T1000 (cell line): ENCODE measurements at regions not wholly inside any gene's neighbourhood (a gene's known extent, or its start where the extent isn't known, plus 50 kb on each side); places are given as distances from the start of the nearest gene placed in this dataset.
"Not testable (repeated sequence)": the region's sequence is repeated elsewhere in the genome, so short reads cannot be mapped to it uniquely, and the experiment has no call there.

Source experiments
- DNase-seq: peaks from one replicate; lab custom pipeline; 2025; ENCODE audit warnings: mixed read lengths; lab: John Stamatoyannopoulos, UW

DNA sequence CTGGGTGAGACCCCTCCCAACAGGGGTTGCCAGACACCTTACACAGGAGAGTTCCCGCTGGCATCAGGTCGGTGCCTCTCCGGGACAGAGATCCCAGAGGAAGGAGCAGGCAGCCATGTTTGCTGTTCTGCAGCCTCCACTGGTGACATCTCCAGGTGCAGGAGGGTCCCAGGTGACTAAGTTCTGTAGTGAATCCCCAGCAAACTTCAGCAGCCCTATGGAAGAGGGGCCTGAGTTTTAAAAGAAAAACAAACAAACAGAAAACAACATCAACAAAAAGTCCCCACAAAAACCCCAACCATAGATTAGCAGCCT, 515.1 kb downstream of the FRK start:
- no peak for DNase-seq

DNA sequence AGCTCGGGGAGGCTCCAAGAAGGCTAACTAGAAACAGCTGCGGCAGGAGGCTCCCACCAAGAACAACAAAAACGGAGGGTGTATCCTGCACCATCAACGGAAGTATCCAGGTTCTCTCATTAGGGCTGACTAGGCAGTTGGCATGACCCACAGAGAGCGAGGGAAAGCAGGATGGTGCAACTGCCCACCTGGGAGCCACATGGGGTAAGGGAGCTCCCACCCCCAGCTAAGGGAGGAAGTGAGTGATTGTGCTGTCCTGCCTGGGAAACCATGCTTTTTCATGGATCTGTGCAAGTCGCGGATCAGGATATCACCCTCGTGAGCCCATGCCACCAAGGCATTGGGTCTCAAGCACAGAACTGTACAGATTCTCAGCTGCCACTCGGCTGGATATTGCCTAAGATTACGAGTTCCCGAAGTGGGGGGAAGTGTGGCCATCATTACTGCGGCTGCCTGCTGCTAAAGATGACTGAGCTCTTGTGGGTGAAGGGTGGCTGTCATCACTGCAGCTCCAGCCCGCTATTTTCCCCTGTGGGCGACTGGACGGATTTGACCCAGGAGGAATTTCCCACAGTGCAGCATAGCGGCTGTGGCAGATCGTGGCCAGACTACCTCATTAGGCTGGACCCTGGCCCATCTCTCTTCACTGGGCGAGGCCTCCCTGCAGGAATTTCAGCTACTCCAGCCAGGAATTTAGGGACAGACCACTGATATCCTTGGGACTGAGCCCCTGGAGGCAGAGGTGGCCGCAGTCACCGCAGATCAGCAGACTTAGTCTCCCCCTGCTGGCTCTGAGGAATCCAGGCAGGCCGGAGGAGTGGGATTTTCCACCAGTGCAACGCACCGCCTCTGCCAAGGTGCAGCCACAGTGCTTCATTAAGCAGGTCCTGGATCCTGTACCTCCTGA, 515.7 kb downstream of the FRK start:
- peak; percentile 60 for DNase-seq

DNA sequence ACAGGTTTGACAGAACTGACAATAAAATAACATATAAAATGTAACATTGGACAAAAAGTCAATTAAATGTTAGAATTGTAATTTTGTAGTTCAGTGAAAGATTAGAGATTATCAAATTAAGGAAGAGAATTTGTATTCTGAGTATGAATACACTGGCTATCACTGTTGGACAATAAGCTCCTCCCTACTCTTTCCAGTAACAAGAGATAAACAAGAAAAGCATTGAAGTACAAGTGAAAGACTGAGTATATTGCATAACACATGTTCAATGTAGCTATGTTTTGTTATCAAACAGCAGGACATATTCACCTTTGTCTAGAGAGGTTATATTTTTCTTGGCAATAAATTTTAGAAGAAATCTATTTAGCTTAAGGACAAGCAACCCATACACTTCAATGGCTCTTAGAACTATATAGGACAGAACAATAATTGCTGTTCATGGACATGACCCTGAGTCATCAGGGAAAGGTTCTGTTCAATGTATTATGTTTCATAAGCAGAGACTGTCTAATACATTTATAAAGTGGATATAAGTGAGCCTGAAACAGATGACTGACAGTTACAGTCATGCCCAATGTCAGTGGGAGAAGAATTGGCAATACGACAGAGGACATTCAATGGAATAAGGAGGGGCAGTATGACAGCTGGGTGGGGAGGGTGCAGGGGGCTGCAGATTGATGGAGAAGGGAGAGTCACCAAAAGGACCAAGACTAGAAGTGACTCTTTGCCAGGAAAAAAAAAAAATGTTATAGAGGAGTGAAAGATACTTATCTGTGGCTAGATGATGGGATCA, 520.4 kb downstream of the FRK start:
- DNase-seq, result no peak

DNA sequence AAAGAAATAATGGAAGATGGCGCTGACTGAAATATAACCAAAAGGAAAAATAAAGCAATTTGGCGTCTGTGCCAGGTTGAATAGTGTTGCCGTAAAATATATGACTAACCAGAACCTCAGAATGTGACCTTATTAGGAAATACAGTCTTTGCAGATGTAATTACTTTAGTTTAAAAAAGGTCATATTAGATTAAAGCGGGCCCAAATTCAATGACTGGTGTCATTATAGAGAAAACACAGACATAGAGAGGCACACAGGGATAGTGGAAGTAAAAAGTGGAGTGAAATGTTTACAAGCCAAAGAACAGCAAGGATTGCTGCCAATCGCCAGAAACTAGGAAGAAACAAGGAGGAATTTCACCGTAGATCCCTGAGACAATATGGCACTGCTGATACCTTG, 521.2 kb downstream of the FRK start:
- no peak for DNase-seq

DNA sequence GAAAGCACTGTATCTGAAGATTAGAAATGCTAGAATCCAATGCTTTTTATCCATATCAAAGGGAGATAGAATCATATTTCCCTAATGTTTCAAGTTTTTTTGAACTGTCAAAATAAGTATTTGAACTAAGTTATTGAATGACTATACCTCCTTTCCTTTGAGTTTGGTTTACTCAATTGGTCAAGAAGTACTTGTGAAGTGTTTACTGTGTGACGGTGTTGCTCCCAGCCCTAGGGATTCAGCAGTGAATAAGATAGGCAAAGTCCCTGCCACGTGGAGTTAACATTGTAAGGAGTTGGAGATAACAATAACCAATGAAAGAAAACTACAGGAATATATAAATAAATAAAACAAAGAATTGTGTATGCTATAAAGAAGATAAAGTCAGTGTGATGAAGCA, 535.9 kb downstream of the FRK start:
- DNase-seq, result no peak

DNA sequence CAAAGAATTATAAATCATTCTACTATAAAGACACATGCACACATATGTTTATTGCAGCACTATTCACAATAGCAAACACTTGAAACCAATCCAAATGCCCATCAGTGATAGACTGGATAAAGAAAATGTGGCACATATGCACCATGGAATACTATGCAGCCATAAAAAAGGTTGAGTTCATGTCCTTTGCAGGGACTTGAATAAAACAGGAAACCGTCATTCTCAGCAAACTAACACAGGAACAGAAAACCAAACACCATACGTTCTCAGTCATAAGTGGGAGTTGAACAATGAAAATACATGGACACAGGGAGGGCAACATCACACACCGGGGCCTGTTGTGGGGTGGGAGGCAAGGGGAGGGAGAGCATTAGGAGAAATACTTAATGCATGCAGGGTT, 538.9 kb downstream of the FRK start:
- not testable (repeated sequence) for DNase-seq

DNA sequence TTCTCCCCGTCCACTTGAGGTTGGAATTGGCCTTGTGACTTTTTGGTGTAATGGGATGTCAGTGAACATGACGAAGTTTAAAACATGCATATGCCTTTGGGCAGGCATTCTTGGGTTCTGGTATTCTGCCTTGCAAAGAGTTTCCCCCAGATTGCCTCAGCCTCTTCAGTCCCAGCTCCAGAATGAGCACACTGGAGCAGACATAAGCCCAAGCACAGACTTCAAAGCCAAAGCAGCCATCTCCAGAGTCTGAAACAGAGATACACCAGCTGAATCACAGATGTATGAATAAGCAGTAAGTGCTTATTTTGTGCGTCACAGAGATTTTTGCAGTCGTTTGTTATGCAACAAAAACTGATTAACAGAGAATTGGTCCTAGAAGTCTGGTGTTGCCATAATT, 546.0 kb downstream of the FRK start:
- DNase-seq, result no peak

DNA sequence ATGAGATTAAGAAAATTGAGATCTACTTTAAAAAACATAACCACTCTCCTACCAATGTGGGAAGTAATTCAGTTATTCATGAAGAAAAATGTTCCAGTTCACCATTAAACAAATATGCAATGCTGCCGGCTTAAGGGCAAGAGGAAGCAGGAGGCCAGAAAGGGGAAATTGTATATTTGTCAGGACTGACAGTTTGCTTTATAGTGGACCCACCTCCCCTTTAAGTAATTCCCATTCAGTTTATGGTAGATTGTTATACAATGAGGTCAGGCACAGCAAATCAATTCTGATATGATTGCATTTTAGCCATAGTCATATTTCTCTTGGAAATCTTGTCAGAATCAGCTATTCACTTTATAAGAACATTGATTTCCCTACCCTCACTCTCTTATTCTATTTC, 547.8 kb downstream of the FRK start:
- no peak for DNase-seq

DNA sequence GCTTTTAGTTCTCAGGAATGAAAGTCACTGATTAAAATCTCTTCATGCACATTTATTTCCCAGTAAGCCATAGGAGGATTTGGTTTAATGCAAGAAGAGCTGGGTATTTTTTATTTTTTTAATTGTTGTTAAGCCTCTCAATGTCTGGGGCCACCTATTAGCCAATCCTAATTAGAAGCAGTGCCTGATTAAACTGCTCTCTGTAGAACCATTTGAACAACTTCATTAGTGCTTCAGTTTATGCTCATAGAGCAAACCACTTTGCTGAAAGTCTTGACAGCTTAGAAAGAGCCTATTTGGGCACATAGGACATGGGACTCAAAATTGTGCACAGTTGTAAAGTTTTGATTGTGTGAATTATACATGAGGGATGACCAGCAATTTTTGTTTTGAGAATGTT, 548.9 kb downstream of the FRK start:
- DNase-seq, result no peak

DNA sequence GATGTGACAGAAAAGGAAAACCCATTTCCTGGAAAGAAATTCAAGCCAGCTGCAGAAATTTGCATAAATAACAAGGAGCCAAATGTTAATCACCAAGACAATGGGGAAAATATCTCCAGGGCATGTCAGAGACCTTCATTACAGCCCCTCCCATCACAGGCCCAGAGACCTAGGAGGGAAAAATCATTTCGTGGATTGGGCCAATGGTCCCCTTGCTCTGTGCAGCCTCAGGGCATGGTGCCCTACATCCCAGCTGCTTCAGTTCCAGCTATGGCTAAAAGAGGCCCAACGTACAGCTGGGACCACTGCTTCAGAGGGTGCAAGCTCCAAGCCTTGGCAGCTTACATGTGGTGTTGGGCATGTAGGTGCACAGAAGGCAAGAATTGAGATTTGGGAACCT, 558.3 kb downstream of the FRK start:
- DNase-seq, result not testable (repeated sequence)

DNA sequence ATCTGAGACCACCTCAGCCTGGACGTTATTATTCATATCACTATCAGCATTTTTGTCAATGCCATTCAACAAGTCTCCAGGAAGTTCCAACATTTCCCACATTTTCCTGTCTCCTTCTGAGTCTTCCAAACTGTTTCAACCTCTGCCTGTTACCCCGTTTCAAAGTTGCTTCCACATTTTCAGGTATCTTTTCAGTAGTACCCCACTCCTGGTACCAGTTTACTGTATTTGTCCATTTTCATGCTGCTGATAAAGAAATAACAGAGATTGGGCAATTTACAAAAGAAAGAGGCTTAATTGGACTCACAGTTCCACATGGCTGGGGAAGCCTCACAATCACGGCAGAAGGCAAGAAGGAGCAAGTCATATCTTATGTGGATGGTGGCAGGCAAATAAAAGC, 565.5 kb downstream of the FRK start:
- no peak for DNase-seq

DNA sequence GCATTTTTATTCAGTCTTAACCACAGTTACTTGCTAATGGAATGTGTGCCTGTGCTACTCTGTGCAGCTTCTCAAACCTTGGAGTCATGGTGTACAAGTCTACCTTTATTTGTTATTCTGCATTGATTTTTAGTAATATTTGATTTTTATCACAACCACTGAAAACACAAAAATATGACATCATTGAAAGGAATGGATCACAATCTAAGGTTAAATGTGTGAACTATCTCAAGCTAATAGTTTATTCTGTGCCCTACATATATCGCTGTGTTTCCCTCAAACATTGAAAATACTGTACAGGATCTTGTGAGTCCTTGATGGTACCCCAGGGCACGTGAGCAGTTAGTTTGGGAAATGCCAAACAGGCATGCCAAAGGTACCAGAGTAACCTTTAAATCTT, 573.4 kb downstream of the FRK start:
- no peak for DNase-seq

DNA sequence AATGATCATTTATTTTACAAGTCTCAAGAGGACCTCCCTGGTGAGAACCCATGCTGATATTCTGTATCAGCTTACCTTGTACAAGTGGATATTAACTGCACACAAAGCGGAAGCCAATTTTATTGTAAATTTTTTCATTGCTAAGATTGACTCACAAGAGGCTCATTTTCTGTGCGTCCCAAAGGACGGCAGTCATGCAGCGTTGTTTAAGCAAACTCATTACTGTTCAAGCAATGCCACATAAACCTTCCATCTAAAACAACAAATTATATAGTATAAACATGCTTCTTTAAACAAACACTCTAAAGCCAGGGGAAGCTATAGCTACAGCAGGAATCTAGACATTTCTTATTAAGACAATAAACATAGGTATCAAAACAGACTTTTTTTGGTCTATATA, 575.3 kb downstream of the FRK start:
- no peak for DNase-seq

DNA sequence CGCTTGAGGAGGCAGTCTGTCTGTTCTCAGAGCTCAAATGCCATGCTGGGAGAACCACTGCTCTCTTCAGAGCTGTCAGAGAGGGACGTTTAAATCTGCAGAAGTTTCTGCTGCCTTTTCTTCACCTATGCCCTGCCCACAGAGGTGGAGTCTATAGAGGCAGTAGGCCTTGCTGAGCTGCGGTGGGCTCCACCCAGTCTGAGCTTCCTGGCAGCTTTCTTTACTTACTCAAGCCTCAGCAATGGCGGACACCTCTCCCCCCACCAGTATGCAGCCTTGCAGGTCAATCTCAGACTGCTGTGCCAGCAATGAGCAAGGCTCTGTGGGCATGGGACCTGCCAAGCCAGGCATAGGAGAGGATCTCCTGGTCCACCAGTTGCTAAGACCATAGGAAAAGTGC, 580.1 kb downstream of the FRK start:
- DNase-seq, result not testable (repeated sequence)

DNA sequence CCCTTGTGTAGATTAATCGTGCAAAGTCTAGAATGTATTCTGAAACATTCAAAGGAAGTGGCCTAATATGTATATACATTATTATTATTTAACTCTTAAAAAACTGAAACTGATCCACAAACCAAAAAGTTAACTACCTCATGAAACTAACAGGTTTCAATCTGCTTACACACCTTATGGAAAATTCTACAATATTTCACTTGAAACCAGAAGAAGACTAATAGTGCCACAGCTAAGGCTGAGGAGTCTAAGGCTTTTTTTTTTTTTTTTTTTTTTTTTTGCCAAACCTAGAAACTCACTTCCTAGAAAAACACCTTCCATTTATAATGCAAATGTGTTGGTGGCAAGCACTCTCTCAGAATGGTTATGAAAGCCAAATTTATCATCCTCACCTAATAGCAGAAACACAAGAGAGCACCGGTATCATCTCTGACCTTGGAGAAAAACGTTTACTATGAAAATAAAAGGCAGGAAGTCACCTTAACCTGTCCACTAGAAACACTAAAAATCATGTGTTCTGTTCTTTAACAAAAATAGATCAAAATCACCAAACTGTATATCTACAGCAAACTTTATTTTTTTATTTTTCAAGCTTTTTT, 586.1 kb downstream of the FRK start:
- DNase-seq, result no peak

DNA sequence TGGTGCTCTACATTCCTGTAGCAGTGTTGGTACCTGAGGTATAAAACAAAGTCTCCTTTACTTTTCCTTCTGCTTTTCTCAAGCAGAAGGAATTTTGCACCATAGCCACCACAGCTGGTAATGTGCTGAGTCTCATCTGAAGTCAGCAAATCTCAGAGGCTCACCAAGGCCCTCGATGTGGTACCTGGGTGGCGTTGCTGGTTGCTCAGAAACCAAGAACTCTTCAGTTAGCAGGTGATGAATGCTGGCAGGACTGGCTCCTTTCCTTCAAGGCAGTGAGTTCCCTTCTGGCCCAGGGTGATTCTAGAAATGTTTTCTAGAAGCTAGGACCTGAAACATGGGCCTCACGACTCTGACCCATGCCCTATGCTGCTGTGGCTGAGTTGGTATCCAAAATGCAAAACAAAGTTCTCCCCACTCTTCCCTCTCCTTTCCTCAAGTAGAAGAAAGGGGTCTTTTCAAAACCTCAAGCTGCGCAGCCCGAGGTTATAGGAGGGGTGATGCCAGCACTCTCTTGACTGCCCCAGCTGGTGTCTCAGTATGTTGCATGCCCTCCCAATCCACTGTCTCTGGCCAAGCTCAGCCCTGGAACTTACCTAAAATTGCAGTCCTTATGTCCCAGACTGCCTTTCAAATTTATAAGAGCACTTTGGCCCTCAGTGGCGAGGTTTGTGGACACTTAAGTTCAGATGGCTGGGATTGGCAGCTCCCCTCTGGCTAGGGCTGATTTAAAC, 592.3 kb downstream of the FRK start:
- DNase-seq, result no peak

DNA sequence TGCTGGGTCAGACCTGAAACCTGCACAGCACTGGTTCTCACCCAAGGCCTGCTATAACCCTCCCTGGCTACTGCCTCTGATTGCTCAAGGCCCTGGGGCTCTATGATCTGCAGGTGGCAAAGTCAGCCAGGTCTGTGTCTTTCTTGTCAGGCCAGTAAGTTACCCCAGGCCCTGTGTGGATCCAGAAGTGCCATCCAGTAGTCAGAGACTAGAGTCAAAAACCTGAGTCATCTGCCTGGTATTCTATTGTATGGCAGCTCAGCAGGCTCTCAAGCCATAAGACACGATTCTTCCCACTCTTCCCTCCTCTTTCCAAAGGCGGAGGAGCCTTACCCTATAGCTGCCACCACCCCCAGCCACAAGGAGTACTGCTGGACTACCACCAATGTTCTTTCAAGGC, 593.0 kb downstream of the FRK start:
- DNase-seq, result no peak

DNA sequence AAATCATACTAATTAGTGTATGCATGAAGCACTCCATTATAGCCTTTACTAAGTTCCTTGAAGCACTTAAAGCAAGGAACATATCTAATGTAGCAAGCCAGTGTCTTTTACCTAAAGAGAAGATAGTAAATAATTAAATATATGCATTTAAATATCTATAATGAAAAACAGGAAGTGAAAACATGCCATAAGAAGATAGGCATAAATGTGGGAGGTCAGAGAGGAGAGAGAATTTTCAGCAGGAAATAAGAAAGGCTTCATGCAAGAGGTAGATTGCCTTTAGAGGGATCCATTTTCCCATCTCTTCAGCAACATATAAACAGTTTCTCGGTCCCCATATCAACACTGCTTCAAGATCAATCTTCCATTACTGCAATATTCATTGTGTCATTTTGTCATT, 599.8 kb downstream of the FRK start:
- DNase-seq, result no peak

DNA sequence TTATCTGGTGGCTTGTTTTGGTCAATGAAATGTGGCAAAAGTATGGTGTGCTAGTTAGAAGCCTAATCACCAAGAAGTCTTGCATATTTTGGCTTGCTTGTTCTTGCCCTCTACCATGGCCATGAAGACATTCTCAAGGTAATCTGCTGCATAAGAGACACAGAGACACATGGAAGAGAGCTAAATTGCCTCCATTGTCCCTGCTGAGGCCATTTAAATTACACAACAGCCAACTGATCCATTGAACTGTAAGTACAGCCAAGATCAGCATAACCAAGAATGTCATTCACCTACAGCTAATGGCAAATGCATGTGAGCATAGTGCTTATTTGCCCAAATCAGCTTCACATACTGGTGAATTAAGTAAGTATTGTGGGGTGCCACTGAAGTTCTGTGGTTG, 603.8 kb downstream of the FRK start:
- DNase-seq, result no peak

DNA sequence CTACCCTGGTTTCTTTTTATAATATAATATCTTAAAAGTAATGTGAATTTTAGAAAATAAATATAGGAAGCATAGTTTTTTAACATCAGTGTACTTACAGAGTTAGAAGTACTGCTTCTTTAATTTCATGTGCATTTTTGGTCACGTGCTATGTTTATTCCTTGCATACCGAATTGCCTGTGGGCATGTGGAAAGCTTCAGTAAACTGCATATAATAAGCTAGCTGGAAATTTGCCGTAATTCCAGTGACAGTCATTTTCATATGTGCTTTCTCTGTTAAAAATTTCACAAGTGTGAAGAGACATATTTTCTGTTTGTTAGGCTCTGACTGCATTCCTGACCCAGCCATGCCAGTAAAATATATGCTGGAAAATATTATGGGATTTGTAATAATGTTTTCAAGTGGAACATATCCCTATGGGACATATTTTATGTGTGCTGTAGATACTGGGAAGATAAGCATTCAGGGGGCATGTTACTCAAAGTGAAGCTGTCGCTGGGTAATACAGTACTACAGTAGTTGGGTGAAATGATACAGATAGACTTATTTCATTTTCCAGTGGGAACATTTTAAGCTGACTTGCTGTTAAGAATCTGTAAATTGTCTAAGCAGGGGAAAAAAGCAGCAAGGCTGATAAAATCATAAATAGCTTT, 616.7 kb downstream of the FRK start:
- DNase-seq, result no peak

DNA sequence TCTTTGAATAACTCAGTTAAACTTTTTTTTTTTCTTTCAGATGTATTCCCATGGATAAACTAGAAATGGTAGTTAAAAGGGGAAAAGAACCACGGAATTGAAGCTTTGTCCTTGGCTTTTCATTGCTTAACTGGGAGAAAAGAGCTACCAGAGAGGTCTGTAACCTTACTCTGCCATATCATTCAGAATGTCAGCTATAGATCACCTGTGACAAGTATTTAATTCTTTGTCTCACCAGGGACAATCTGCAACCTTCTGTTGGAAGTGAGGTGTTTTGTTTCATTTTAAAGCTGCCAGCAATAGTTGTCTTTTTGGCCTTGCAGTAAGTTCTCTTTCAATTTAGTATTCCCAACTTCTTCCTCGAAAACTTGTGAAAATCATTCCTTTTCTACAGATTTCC, 618.4 kb downstream of the FRK start:
- no peak for DNase-seq

DNA sequence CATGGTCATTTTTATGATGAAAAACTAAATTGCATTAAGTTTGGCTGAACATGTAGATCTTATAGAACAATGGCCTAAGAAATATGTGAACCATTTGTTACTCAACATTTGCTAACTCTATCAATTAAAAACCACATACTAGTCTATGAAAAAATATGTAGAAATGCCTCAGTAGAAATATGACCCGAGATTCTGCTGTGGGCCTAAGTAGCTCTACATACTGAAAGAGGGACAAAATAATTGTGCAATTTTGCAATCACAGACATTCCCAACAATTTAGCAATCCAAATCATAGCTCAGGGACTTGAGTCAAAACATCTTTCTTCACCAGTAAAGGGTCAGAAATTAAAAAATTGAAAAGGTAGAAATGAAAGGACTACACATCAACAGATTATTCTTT, 619.0 kb downstream of the FRK start:
- DNase-seq, result no peak
